ENCODE measurements at regions not wholly inside any gene's neighbourhood (a gene's known extent, or its start where the extent isn't known, plus 50 kb on each side); places are given as distances from the start of the nearest gene placed in this dataset.

GRCh38 chr21:21662776-21663175 lies 664.6 kb downstream of the NCAM2 start:
- no peaks in the 10 kb centered on the region for H3K79me2 ChIP-seq (ENCODE audit: control insufficient read depth, insufficient read depth, low read length)
- POLR2A ChIA-PET, result no interaction called here
- no peaks in the 10 kb centered on the region for H3K27me3 ChIP-seq (replicated peaks in 1 of 2; ENCODE audit: control insufficient read depth in 2 of 2, insufficient read depth in 2 of 2, low read length in 1 of 2)
- no TSS peak for BruUV-seq (replicated peaks)
- H2AFZ ChIP-seq (ENCODE audit: control insufficient read depth, low read depth, low read length), result no peak overlapping the region
- SMC1A ChIA-PET (ENCODE audit: uncharacterized antibody, unreplicated experiment), result no interaction called here
- no peaks in the 10 kb centered on the region for H3K4me1 ChIP-seq (ENCODE audit: control insufficient read depth, insufficient read depth, low read length)
- H4K20me1 ChIP-seq (ENCODE audit: control insufficient read depth, insufficient read depth), result no peaks in the 10 kb centered on the region
- FAIRE-seq, result no peak
- no peaks in the 10 kb centered on the region; the same call in 2 of the 3 replicates for H3K9me3 ChIP-seq (replicated peaks; ENCODE audit: control insufficient read depth, insufficient read depth, low read length)
- no peak for ATAC-seq
- no peak for DNase-seq (ENCODE audit: low read depth, low spot score)
- WGBS (ENCODE audit: insufficient coverage, insufficient replicate concordance, low lambda C conversion rate, missing lambda C conversion rate), result 100% methylated on average over 1 of the region's 1 CpG
- CTCF ChIA-PET, result no interaction called here
- no peak overlapping the region for H3K9ac ChIP-seq (ENCODE audit: control insufficient read depth, insufficient read depth, low read length)
- no peak overlapping the region for H3K4me3 ChIP-seq
- RAD21 ChIA-PET (ENCODE audit: unreplicated experiment), result no interaction called here
- TF ChIP-seq SPI1 (IDR thresholded peaks at IDR 0.05; ENCODE audit: borderline replicate concordance, insufficient read depth, low read depth, low read length) (no peak), NBN (IDR thresholded peaks at IDR 0.05) (no peak), NR2C2 (IDR thresholded peaks at IDR 0.05; ENCODE audit: borderline replicate concordance, control insufficient read depth, insufficient read length, low read depth) (no peak), IKZF2 (IDR thresholded peaks at IDR 0.05) (no peak), RB1 (IDR thresholded peaks at IDR 0.05; ENCODE audit: borderline replicate concordance) (no peak), SKIL (IDR thresholded peaks at IDR 0.05; ENCODE audit: low read depth, poor library complexity, severe bottlenecking) (no peak), ZBTB33 (IDR thresholded peaks at IDR 0.05) (no peak), ZNF622 (IDR thresholded peaks at IDR 0.05) (no peak), PML (IDR thresholded peaks at IDR 0.05; ENCODE audit: low read length) (no peak), USF1 (IDR thresholded peaks at IDR 0.05; ENCODE audit: borderline replicate concordance, extremely low read length, insufficient read depth, low read depth, low read length) (no peak), KAT2A (conservative IDR thresholded peaks at IDR 0.05; ENCODE audit: control insufficient read depth, low read depth, low read length) (no peak), MYB (IDR thresholded peaks at IDR 0.05; ENCODE audit: borderline replicate concordance, low read depth, low read length) (no peak), KDM1A (IDR thresholded peaks at IDR 0.05; ENCODE audit: borderline replicate concordance) (no peak), NFXL1 (IDR thresholded peaks at IDR 0.05; ENCODE audit: borderline replicate concordance) (no peak), ZNF274 (IDR thresholded peaks at IDR 0.05; ENCODE audit: insufficient read depth, insufficient read length) (no peak), HDAC6 (IDR thresholded peaks at IDR 0.05; ENCODE audit: unreplicated experiment) (no peak), RBBP5 (conservative IDR thresholded peaks at IDR 0.05) (no peak), NFYA (IDR thresholded peaks at IDR 0.05; ENCODE audit: borderline replicate concordance, low read depth, low read length) (no peak)
- in situ Hi-C loops (cut with MboI) (no loop called here), intact Hi-C loops (cut with micrococcal nuclease; ENCODE audit: unreplicated experiment) (no loop called here)
- H3K27ac ChIP-seq (ENCODE audit: control insufficient read depth, insufficient read depth), result no peak overlapping the region
- H3K4me2 ChIP-seq (ENCODE audit: control insufficient read depth, insufficient read depth), result no peak overlapping the region
- H3K36me3 ChIP-seq (ENCODE audit: control insufficient read depth in 2 of 2, insufficient read depth in 2 of 2, low read length in 1 of 2), result no peaks in the 10 kb centered on the region
